H1 (cell line): ENCODE measurements at regions not wholly inside any gene's neighbourhood (a gene's known extent, or its start where the extent isn't known, plus 50 kb on each side); places are given as distances from the start of the nearest gene placed in this dataset.

ENCODE experiments used
- BACH1 ChIP-seq: IDR thresholded peaks from 2 replicates; pipeline ENCODE4 v1.6.1; 2012; ENCODE audit warnings: low read length, improper control_type of control experiment
- CHD7 ChIP-seq: fragments of 300-600 bp; sonication (generic); IDR thresholded peaks from 2 replicates; pipeline ENCODE4 v1.7.1; 2012; ENCODE audit warnings: low read length, moderate library complexity, mild to moderate bottlenecking, inconsistent platforms; ENCODE audit not compliant: insufficient replicate concordance
- GABPA ChIP-seq: IDR thresholded peaks from 2 replicates; pipeline ENCODE4 v1.6.1; 2011; ENCODE audit warnings: mild to moderate bottlenecking, low read length, moderate library complexity, borderline replicate concordance; ENCODE audit not compliant: insufficient read depth
- POU5F1 ChIP-seq: IDR thresholded peaks from 2 replicates; pipeline ENCODE4 v1.6.1; 2011; ENCODE audit warnings: low read depth, mild to moderate bottlenecking, low read length, moderate library complexity

GRCh38 chr5:87775228-87775627 lies 362.5 kb upstream of the CCNH start (continued):
- no peak for TF ChIP-seq CHD7
- TF ChIP-seq POU5F1: no peak
- TF ChIP-seq BACH1: no peak
- no peak for TF ChIP-seq GABPA
